IMR-90 (cell line): ENCODE measurements at regions not wholly inside any gene's neighbourhood (a gene's known extent, or its start where the extent isn't known, plus 50 kb on each side); places are given as distances from the start of the nearest gene placed in this dataset.

Experiments used
- ATAC-seq: fragments of 200-7000 bp; cut with Tn5 transposase; 2 replicates; pipeline ENCODE4 v1.9.1; 2020; ENCODE audit warnings: low read depth, mild to moderate bottlenecking, moderate library complexity
- BruUV-seq: library from RNA; stranded (reverse); fragments of 400-500 nt; replicated peaks from 2 replicates; lab custom pipeline; 2021; lab: Mats Ljungman, UMichigan
- CTCF ChIA-PET: fragments of 300-600 bp; formaldehyde crosslinking; extraction: SDS; loops from one replicate; lab custom pipeline; 2021; ENCODE audit warnings: antibody characterized with exemption; lab: Yijun Ruan, JAX
- POLR2A ChIA-PET: fragments of 300-600 bp; sonication (Branson Sonifier 250); formaldehyde crosslinking; loops from one replicate; lab custom pipeline; 2022; ENCODE audit warnings: antibody characterized with exemption; ENCODE audit not compliant: unreplicated experiment; lab: Charles Lee
- DNase-seq: peaks from one replicate; pipeline ENCODE4 v3.0.0; 2013
- H2AFZ ChIP-seq: replicated peaks from 2 replicates; pipeline ENCODE3; 2013; ENCODE audit warnings: low read length, mild to moderate bottlenecking; ENCODE audit not compliant: poor library complexity
- H2AK5ac ChIP-seq: 2 replicates; pipeline ENCODE4 v1.6.1; 2013; ENCODE audit warnings: low read depth, low read length, inconsistent platforms
- H2AK9ac ChIP-seq: replicated peaks from 2 replicates; pipeline ENCODE3; 2013; ENCODE audit warnings: mild to moderate bottlenecking, low read depth, low read length, moderate library complexity; ENCODE audit not compliant: poor library complexity
- H2BK120ac ChIP-seq: 2 replicates; pipeline ENCODE4 v1.6.1; 2013; ENCODE audit warnings: low read depth, low read length, inconsistent platforms
- H2BK15ac ChIP-seq: 3 replicates; pipeline ENCODE4 v1.6.1; 2013; ENCODE audit warnings: low read depth, low read length, inconsistent platforms
- H2BK20ac ChIP-seq: 2 replicates; pipeline ENCODE4 v1.6.1; 2013; ENCODE audit warnings: low read depth, mild to moderate bottlenecking, inconsistent platforms, low read length, moderate library complexity
- H2BK5ac ChIP-seq: 2 replicates; pipeline ENCODE4 v1.6.1; 2013; ENCODE audit warnings: mild to moderate bottlenecking, low read depth, low read length, inconsistent platforms; ENCODE audit not compliant: poor library complexity, severe bottlenecking
- H3K14ac ChIP-seq: replicated peaks from 2 replicates; pipeline ENCODE4 v1.6.1; 2013; ENCODE audit warnings: low read depth, low read length, inconsistent platforms
- H3K18ac ChIP-seq: 2 replicates; pipeline ENCODE4 v1.6.1; 2013; ENCODE audit warnings: low read depth, low read length, control low read depth
- H3K23ac ChIP-seq: 2 replicates; pipeline ENCODE4 v1.6.1; 2013; ENCODE audit warnings: low read depth, low read length, inconsistent platforms
- H3K27ac ChIP-seq: 2 replicates; pipeline ENCODE4 v1.5.1; 2013; ENCODE audit warnings: mild to moderate bottlenecking, control low read depth, low read length; ENCODE audit not compliant: insufficient read depth
- H3K27me3 ChIP-seq: 2 replicates; pipeline ENCODE4 v1.6.1; 2013; ENCODE audit warnings: low read length; ENCODE audit not compliant: control insufficient read depth, insufficient read depth
- H3K36me3 ChIP-seq: 2 replicates; pipeline ENCODE4 v1.6.1; 2013; ENCODE audit warnings: low read length, mixed read lengths; ENCODE audit not compliant: control insufficient read depth, insufficient read depth
- H3K4ac ChIP-seq: 2 replicates; pipeline ENCODE4 v1.6.1; 2013; ENCODE audit warnings: low read depth, low read length, inconsistent platforms
- H3K4me1 ChIP-seq: 2 replicates; pipeline ENCODE4 v1.6.1; 2013; ENCODE audit warnings: low read length, mixed read lengths; ENCODE audit not compliant: control insufficient read depth, insufficient read depth
- H3K4me2 ChIP-seq: 2 replicates; pipeline ENCODE4 v1.6.1; 2013; ENCODE audit warnings: low read depth, mild to moderate bottlenecking, control low read depth, low read length, moderate library complexity
- H3K4me3 ChIP-seq: 2 replicates; pipeline ENCODE4 v1.5.1; 2013; ENCODE audit warnings: low read depth, mild to moderate bottlenecking, control low read depth, low read length, moderate library complexity; ENCODE audit not compliant: insufficient read depth
- H3K56ac ChIP-seq: 2 replicates; pipeline ENCODE4 v1.6.1; 2013; ENCODE audit warnings: low read length, inconsistent platforms; ENCODE audit not compliant: insufficient read depth; ENCODE audit errors: extremely low read depth
- H3K79me1 ChIP-seq, 2 experiments: 2 replicates each; pipeline ENCODE4 v1.6.1; 2013; ENCODE audit warnings: low read length in 2 of 2, inconsistent platforms in 1 of 2, low read depth in 1 of 2
- H3K9ac ChIP-seq: 2 replicates; pipeline ENCODE4 v1.6.1; 2013; ENCODE audit warnings: low read depth, low read length, control low read depth
- H3K9me1 ChIP-seq: 2 replicates; pipeline ENCODE4 v1.6.1; 2013; ENCODE audit warnings: low read length, inconsistent platforms; ENCODE audit not compliant: insufficient read depth
- H3K9me3 ChIP-seq: 2 replicates; pipeline ENCODE4 v1.6.1; 2013; ENCODE audit warnings: low read length; ENCODE audit not compliant: control insufficient read depth, insufficient read depth
- H4K20me1 ChIP-seq: 2 replicates; pipeline ENCODE4 v1.6.1; 2013; ENCODE audit warnings: low read length, inconsistent platforms; ENCODE audit not compliant: insufficient read depth
- H4K5ac ChIP-seq: 2 replicates; pipeline ENCODE4 v1.6.1; 2013; ENCODE audit warnings: mild to moderate bottlenecking, low read depth, low read length, control low read depth
- H4K8ac ChIP-seq, 2 experiments: 2 replicates each; pipeline ENCODE4 v1.6.1; 2013; ENCODE audit warnings: low read depth in 2 of 2, low read length in 2 of 2, control low read depth in 1 of 2, inconsistent platforms in 1 of 2
- H4K91ac ChIP-seq: 2 replicates; pipeline ENCODE4 v1.6.1; 2013; ENCODE audit warnings: low read depth, low read length, inconsistent platforms; ENCODE audit not compliant: insufficient read depth
- NFE2L2 ChIP-seq: fragments of 150-350 bp; IDR thresholded peaks from 2 replicates; pipeline ENCODE4 v1.6.1; 2016; ENCODE audit warnings: low read depth, mild to moderate bottlenecking, low read length
- POLR2A ChIP-seq: IDR thresholded peaks from 2 replicates; pipeline ENCODE4 v1.6.1; 2012; ENCODE audit warnings: mild to moderate bottlenecking, low read depth, low read length
- RCOR1 ChIP-seq: IDR thresholded peaks from 2 replicates; pipeline ENCODE4 v1.6.1; 2012; ENCODE audit warnings: mild to moderate bottlenecking, low read length, improper control_type of control experiment; ENCODE audit not compliant: insufficient replicate concordance
- RFX5 ChIP-seq: IDR thresholded peaks from 2 replicates; pipeline ENCODE4 v1.8.0; 2012; ENCODE audit warnings: low read depth, mild to moderate bottlenecking, low read length, moderate library complexity
- SMC3 ChIP-seq: fragments of 150-350 bp; IDR thresholded peaks from 2 replicates; pipeline ENCODE4 v1.6.1; 2016; ENCODE audit warnings: low read depth, mild to moderate bottlenecking, antibody characterized with exemption, low read length, moderate library complexity
- WGBS, 2 experiments: methylation state at CpG; one replicate each; pipeline versions ENCODE4 v1.1.5 to v1.1.7; 2013; ENCODE audit warnings: missing lambda C conversion rate in 2 of 2; ENCODE audit not compliant: insufficient read length in 1 of 2; ENCODE audit errors: extremely low coverage in 2 of 2; 5-methylcytosine and 5-hydroxymethylcytosine counted together
- dilution Hi-C: fragments of 300-500 bp; cut with HindIII; formaldehyde crosslinking; loops from one replicate; pipeline ENCODE4 v1.14.3; 2018; ENCODE audit warnings: low sequenced_read_pairs; ENCODE audit not compliant: unreplicated experiment
- in situ Hi-C: fragments of 300-500 bp; cut with MboI; formaldehyde crosslinking; loops from 3 replicates; pipeline ENCODE4 v1.14.3; 2019; ENCODE audit warnings: low sequenced_read_pairs, inconsistent platforms, mixed read lengths
- intact Hi-C: fragments of 100-400 bp; cut with micrococcal nuclease; formaldehyde crosslinking; loops from 2 replicates; pipeline ENCODE4 v1.10.0; 2022
- TF ChIP-seq, protein P1 (sequence below): fragments of 150-350 bp; IDR thresholded peaks from 2 replicates; pipeline ENCODE4 v1.6.1; 2016; ENCODE audit warnings: low read depth, mild to moderate bottlenecking, low read length, moderate library complexity, borderline replicate concordance
- TF ChIP-seq, protein P2 (sequence below): fragments of 150-350 bp; IDR thresholded peaks from 2 replicates; pipeline ENCODE4 v1.6.1; 2017; ENCODE audit warnings: mild to moderate bottlenecking, antibody characterized with exemption, low read length, low read depth

DNA sequence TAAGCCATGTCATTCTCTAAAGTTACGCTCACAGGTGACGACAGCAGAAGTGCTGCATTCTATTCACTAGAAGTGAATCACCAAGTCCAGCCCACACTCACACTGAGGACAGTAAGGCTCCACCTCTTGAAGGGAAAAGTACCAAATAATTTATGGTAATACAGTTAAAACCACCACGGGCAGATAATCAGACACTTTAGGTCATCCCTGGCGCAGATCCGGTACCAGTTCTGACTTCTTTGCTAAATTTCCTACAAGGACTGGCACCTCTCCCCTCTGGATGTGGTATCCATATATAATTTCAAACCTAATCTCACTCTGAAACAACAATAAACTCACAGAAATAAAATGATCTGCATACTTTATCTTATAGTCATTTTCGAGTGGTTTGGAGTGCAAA is 954.7 kb upstream of the GHITM start:
- POLR2A ChIA-PET = no interaction called here
- Histone ChIP-seq H3K4me1 (no peaks in the 10 kb centered on the region), H4K8ac (no peak overlapping the region), H2AFZ (no peak overlapping the region), H3K9me3 (peaks cover 9% of the 10 kb centered on the region), H2BK15ac (no peak overlapping the region), H2BK5ac (no peak overlapping the region), H3K14ac (no peak overlapping the region), H3K23ac (no peak overlapping the region), H4K5ac (no peak overlapping the region), H3K36me3 (no peaks in the 10 kb centered on the region), H3K56ac (no peak overlapping the region), H2AK5ac (no peak overlapping the region), H3K9me1 (no peaks in the 10 kb centered on the region), H3K4ac (no peak overlapping the region), H3K4me3 (no peak overlapping the region), H3K9ac (no peak overlapping the region), H3K27ac (no peak overlapping the region), H3K27me3 (no peaks in the 10 kb centered on the region), H2BK120ac (no peak overlapping the region), H2BK20ac (no peak overlapping the region), H3K79me1 (no peaks in the 10 kb centered on the region), H3K4me2 (no peak overlapping the region), H3K18ac (no peak overlapping the region), H2AK9ac (no peak overlapping the region), H4K20me1 (no peaks in the 10 kb centered on the region), H4K91ac (no peak overlapping the region)
- intact Hi-C loops = no loop called here
- in situ Hi-C loops = no loop called here
- ATAC-seq (no peak), DNase-seq (no peak)
- dilution Hi-C loops = no loop called here
- CTCF ChIA-PET = no interaction called here
- TF ChIP-seq, protein P1, sequence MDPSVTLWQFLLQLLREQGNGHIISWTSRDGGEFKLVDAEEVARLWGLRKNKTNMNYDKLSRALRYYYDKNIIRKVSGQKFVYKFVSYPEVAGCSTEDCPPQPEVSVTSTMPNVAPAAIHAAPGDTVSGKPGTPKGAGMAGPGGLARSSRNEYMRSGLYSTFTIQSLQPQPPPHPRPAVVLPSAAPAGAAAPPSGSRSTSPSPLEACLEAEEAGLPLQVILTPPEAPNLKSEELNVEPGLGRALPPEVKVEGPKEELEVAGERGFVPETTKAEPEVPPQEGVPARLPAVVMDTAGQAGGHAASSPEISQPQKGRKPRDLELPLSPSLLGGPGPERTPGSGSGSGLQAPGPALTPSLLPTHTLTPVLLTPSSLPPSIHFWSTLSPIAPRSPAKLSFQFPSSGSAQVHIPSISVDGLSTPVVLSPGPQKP = no peak
- no peak for TF ChIP-seq SMC3
- TF ChIP-seq, protein P2, sequence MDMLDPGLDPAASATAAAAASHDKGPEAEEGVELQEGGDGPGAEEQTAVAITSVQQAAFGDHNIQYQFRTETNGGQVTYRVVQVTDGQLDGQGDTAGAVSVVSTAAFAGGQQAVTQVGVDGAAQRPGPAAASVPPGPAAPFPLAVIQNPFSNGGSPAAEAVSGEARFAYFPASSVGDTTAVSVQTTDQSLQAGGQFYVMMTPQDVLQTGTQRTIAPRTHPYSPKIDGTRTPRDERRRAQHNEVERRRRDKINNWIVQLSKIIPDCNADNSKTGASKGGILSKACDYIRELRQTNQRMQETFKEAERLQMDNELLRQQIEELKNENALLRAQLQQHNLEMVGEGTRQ = no peak
- TF ChIP-seq RCOR1 = no peak
- TF ChIP-seq POLR2A = no peak
- no peak for TF ChIP-seq NFE2L2
- no peak for TF ChIP-seq RFX5
- no TSS peak for BruUV-seq
- no CpG with 5 or more reads among the region's 6 CpGs for WGBS, 2 experiments
